Stomach (tissue), 8 donors: ENCODE measurements at regions not wholly inside any gene's neighbourhood (a gene's known extent, or its start where the extent isn't known, plus 50 kb on each side); places are given as distances from the start of the nearest gene placed in this dataset.

ENCODE experiments used
- DNase-seq, 2 donors: peaks; one replicate each; pipeline versions ENCODE4 v3.0.0 to v3.0.0-alpha.2; 2013 to 2019
- H3K27ac ChIP-seq, 5 donors: fragments of 200-600 bp in 4 of 5; sonication (generic) in 4 of 5; one replicate each; pipeline ENCODE4 v1.5.1; 2013 to 2019; ENCODE audit warnings: mild to moderate bottlenecking in 1 of 5, moderate library complexity in 1 of 5
- H3K27me3 ChIP-seq, 3 donors: fragments of 200-600 bp; sonication (generic); one replicate each; pipeline ENCODE4 v1.5.1; 2017 to 2019; ENCODE audit warnings: mixed run types in 1 of 3
- H3K36me3 ChIP-seq, 4 donors: fragments of 200-600 bp; sonication (generic); 1 replicate in 3 of 4; 2 replicates in 1 of 4; pipeline ENCODE4 v1.5.1; 2016 to 2019
- H3K4me1 ChIP-seq, 4 donors: fragments of 200-600 bp; sonication (generic); one replicate each; pipeline ENCODE4 v1.5.1; 2016 to 2019
- H3K4me3 ChIP-seq, 4 donors: fragments of 200-600 bp; sonication (generic) in 3 of 4; one replicate each; pipeline ENCODE4 v1.5.1; 2016 to 2019; ENCODE audit warnings: mild to moderate bottlenecking in 1 of 4
- H3K9me3 ChIP-seq, 4 donors: fragments of 200-600 bp; sonication (generic); one replicate each; pipeline ENCODE4 v1.5.1; 2016 to 2019
- EP300 ChIP-seq: sonication (generic); formaldehyde crosslinking; IDR thresholded peaks from one replicate; pipeline ENCODE4 v1.6.1; 2017; ENCODE audit warnings: antibody characterized with exemption
- POLR2A ChIP-seq, 4 donors: fragments of 450-650 bp; IDR thresholded peaks; one replicate each; pipeline ENCODE4 v1.6.1; 2016; ENCODE audit warnings: antibody characterized with exemption in 4 of 4, control low read depth in 2 of 4, mild to moderate bottlenecking in 1 of 4, moderate library complexity in 1 of 4
- POLR2AphosphoS5 ChIP-seq, 3 donors: sonication (generic); formaldehyde crosslinking; IDR thresholded peaks; one replicate each; pipeline ENCODE4 v1.6.1; 2016; ENCODE audit warnings: antibody characterized with exemption in 3 of 3
- WGBS, 5 donors: extraction: QIAGEN DNeasy Blood & Tissue Kit in 3 of 5; methylation state at CpG; one replicate each; pipeline versions ENCODE4 v1.1.5 to v1.1.7; 2013 to 2018; 5-methylcytosine and 5-hydroxymethylcytosine counted together
- intact Hi-C: fragments of 100-400 bp; cut with DNase I; formaldehyde crosslinking; loops from one replicate; pipeline ENCODE4 v1.15.1; 2023; ENCODE audit warnings: low total_unique reads
- TF ChIP-seq, protein P1 (sequence below), 7 experiments: fragments of 450-650 bp in 4 of 7; fragments of 200-600 bp in 3 of 7; sonication (generic) in 3 of 7; IDR thresholded peaks; one replicate each; pipeline ENCODE4 v1.5.1; 2016 to 2019; ENCODE audit warnings: antibody characterized with exemption in 7 of 7, control low read depth in 2 of 7, mild to moderate bottlenecking in 1 of 7
- donor health status: healthy with polysubstance abuse.
- donor health status: Bipolar disorder and iron deficiency.
- donor health status: healthy.

DNA sequence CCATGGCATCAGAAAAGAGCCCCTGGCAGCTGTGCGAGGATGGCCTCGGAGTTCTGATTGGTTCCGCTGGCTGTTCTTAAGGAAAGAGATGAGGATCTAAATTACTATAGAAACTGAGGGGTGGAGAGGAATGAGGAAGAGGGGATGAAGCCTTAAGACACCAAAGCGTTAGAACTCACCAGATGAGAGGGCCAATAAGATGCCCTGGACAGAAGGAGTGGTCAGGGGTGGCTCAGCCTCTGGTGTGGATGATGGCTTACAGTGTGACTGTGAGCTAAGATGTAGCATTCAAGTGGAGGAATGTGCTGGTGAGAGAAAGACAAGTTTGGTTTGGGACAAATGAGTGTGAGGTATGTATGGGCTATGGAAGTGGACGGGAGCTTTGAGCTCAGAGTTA is 97.8 kb downstream of the ZFP36L2 start:
- DNase-seq = no peak
- peaks cover 41 to 80% (median 49%) of the 10 kb centered on the region in 4 donors for H3K4me1 ChIP-seq
- WGBS, 5 donors = 62 to 97% (median 94%) methylated on average over 5 of the region's 5 CpGs
- no peaks in the 10 kb centered on the region for H3K36me3 ChIP-seq
- TF ChIP-seq POLR2AphosphoS5 (IDR thresholded peaks at IDR 0.05) (no peak), EP300 (no peak), POLR2A (IDR thresholded peaks at IDR 0.05) (no peak)
- TF ChIP-seq, protein P1, sequence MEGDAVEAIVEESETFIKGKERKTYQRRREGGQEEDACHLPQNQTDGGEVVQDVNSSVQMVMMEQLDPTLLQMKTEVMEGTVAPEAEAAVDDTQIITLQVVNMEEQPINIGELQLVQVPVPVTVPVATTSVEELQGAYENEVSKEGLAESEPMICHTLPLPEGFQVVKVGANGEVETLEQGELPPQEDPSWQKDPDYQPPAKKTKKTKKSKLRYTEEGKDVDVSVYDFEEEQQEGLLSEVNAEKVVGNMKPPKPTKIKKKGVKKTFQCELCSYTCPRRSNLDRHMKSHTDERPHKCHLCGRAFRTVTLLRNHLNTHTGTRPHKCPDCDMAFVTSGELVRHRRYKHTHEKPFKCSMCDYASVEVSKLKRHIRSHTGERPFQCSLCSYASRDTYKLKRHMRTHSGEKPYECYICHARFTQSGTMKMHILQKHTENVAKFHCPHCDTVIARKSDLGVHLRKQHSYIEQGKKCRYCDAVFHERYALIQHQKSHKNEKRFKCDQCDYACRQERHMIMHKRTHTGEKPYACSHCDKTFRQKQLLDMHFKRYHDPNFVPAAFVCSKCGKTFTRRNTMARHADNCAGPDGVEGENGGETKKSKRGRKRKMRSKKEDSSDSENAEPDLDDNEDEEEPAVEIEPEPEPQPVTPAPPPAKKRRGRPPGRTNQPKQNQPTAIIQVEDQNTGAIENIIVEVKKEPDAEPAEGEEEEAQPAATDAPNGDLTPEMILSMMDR (IDR thresholded peaks at IDR 0.05) = no peak
- no peaks in the 10 kb centered on the region for H3K9me3 ChIP-seq
- H3K4me3 ChIP-seq = no peak overlapping the region
- peak overlapping the region in 4 of 5 donors; percentile 84 to 89 (median 85) for H3K27ac ChIP-seq
- intact Hi-C loops = no loop called here
- H3K27me3 ChIP-seq = no peaks in the 10 kb centered on the region

- DNase-seq = no peak
- 81 to 93% (median 86%) methylated on average over 8 of the region's 8 CpGs for WGBS, 5 donors
- Histone ChIP-seq H3K27me3 (no peaks in the 10 kb centered on the region), H3K4me3 (no peak overlapping the region), H3K9me3 (no peaks in the 10 kb centered on the region), H3K36me3 (no peaks in the 10 kb centered on the region), H3K4me1 (peaks cover 36 to 77% (median 47%) of the 10 kb centered on the region in 4 donors), H3K27ac (peak overlapping the region in 4 of 5 donors; percentile 84 to 89 (median 85))
- no peak for TF ChIP-seq POLR2A (IDR thresholded peaks at IDR 0.05)
- TF ChIP-seq EP300 = no peak
- TF ChIP-seq, protein P1 (IDR thresholded peaks at IDR 0.05) = no peak
- TF ChIP-seq POLR2AphosphoS5 (IDR thresholded peaks at IDR 0.05) = no peak
- intact Hi-C loops = no loop called here
Observed at GRCh38 chr2:43127941-43128558, 98.4 kb downstream of the ZFP36L2 start.

DNA sequence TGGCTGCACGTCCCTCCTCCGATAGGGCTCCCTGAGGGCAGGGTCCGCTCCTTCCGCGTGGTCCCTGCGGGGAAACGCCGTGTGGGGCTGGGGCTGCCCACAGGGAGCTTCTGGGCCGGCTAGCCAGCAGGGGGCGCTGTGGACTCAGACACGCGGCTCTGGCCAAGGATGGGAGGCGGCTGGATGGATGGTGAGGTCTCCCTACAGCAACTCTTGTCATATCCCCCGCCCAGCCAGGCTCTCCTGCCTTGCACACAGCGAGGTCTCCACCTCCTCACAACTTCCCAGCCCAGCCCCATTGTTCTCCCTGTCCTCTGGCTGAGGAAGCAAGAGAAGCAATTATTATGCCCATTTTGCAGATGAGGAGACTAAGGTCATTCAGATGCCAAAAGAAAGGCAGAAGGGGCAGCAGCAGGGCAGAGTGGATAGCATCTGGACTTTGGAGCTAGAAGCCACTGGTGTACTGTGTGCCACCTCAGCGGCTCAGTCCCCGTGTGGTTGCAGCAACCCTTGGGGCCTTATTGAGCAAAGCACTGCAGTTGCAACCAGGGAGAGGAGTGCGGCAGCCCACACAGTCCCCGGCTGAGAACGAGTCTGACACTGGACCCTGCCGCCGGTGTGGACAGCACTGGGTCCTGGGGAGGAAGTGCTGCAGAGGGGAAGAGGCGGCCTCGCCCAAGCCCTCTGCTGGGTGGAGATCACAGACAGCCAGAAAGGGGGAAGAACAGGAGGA is 99.0 kb downstream of the ZFP36L2 start:
- peak; percentile 66 to 80 for DNase-seq
- no peaks in the 10 kb centered on the region for H3K36me3 ChIP-seq
- H3K27ac ChIP-seq = peak overlapping the region in 4 of 5 donors; percentile 84 to 89 (median 85)
- peaks cover 31 to 70% (median 45%) of the 10 kb centered on the region in 4 donors for H3K4me1 ChIP-seq
- 69 to 78% (median 73%) methylated on average over 13 to 24 of the region's 24 CpGs for WGBS, 5 donors
- TF ChIP-seq, protein P1 (IDR thresholded peaks at IDR 0.05) = peak in 5 of 7 experiments; percentile 26 to 74 (median 61)
- no peak for TF ChIP-seq POLR2A (IDR thresholded peaks at IDR 0.05)
- TF ChIP-seq POLR2AphosphoS5 (IDR thresholded peaks at IDR 0.05) = no peak
- no peak for TF ChIP-seq EP300
- no peak overlapping the region for H3K4me3 ChIP-seq
- no peaks in the 10 kb centered on the region for H3K27me3 ChIP-seq
- H3K9me3 ChIP-seq = no peaks in the 10 kb centered on the region
- intact Hi-C loops = no loop called here

DNA sequence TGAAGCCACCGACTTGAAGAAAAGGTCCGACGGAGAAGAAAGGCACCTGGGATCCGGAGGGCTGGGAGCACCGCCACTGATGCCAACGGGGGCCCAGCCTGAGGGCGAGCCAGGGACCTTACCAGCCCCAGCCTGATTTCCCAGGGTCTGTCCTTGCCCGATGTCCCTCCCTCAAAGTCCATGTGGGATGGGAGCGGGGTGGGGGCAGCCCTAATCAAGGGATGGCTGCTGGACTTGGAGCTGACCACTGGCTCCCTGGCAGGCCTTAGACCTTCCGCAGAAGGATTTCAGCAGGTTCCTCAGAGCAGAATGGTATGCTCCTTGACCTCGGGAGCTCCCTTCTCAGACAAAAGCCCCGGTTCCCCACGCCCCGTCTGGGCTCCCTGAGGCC is 99.6 kb downstream of the ZFP36L2 start:
- TF ChIP-seq EP300 = no peak
- TF ChIP-seq, protein P1 (IDR thresholded peaks at IDR 0.05) = no peak
- no peak for TF ChIP-seq POLR2AphosphoS5 (IDR thresholded peaks at IDR 0.05)
- TF ChIP-seq POLR2A (IDR thresholded peaks at IDR 0.05) = no peak
- Histone ChIP-seq H3K27me3 (no peaks in the 10 kb centered on the region), H3K9me3 (no peaks in the 10 kb centered on the region), H3K4me1 (peaks cover 25 to 65% (median 39%) of the 10 kb centered on the region in 4 donors), H3K36me3 (no peaks in the 10 kb centered on the region), H3K27ac (peak overlapping the region in 1 of 5 donors; percentile 86), H3K4me3 (no peak overlapping the region)
- intact Hi-C loops = no loop called here
- 93 to 99% (median 96%) methylated on average over 9 to 14 of the region's 14 CpGs for WGBS, 5 donors
- DNase-seq = no peak
